GM12874 (cell line): ENCODE measurements at regions not wholly inside any gene's neighbourhood (a gene's known extent, or its start where the extent isn't known, plus 50 kb on each side); places are given as distances from the start of the nearest gene placed in this dataset.

Experiments used
- CTCF ChIP-seq: IDR thresholded peaks from 2 replicates; pipeline ENCODE4 v1.5.1; 2011; ENCODE audit warnings: low read depth, mild to moderate bottlenecking, control low read depth, low read length, moderate library complexity; ENCODE audit not compliant: insufficient read depth

GRCh38 chr3:78421247-78421966 lies 1346.4 kb downstream of the ROBO1 start:
- TF ChIP-seq CTCF, result no peak

GRCh38 chr3:78424656-78425055 lies 1343.1 kb downstream of the ROBO1 start:
- TF ChIP-seq CTCF, result no peak

GRCh38 chr3:78426454-78426853 lies 1341.3 kb downstream of the ROBO1 start:
- no peak for TF ChIP-seq CTCF

- TF ChIP-seq CTCF, result no peak
These were observed 1340.5 kb downstream of the ROBO1 start for GRCh38 chr3:78427303-78427702.

- no peak for TF ChIP-seq CTCF
These were observed 1337.1 kb downstream of the ROBO1 start for GRCh38 chr3:78430741-78431140.

- no peak for TF ChIP-seq CTCF
These were observed 1333.0 kb downstream of the ROBO1 start for GRCh38 chr3:78434801-78435200.

- TF ChIP-seq CTCF, result no peak
These were observed 1312.6 kb downstream of the ROBO1 start for GRCh38 chr3:78455166-78455565.
